ENCODE measurements at regions not wholly inside any gene's neighbourhood (a gene's known extent, or its start where the extent isn't known, plus 50 kb on each side); places are given as distances from the start of the nearest gene placed in this dataset.

- Histone ChIP-seq H3K4me3 (replicated peaks; ENCODE audit: insufficient read depth, low read length) (no peak overlapping the region), H3K27ac (replicated peaks) (no peak overlapping the region), H3K27me3 (ENCODE audit: insufficient read depth, poor library complexity, severe bottlenecking) (no peaks in the 10 kb centered on the region)
- TF ChIP-seq CTCF (IDR thresholded peaks at IDR 0.05; ENCODE audit: insufficient read depth, low read length) (no peak), REST (IDR thresholded peaks at IDR 0.05; ENCODE audit: insufficient replicate concordance, low read depth) (no peak), POLR2AphosphoS5 (IDR thresholded peaks at IDR 0.05; ENCODE audit: low read depth) (no peak), GABPA (IDR thresholded peaks at IDR 0.05; ENCODE audit: low read depth) (no peak)
- no peak for DNase-seq (ENCODE audit: low read depth in 1 of 2, low spot score in 1 of 2)
These were observed 231.3 kb downstream of the ANAPC1 start for GRCh38 chr2:111652681-111653080.

GRCh38 chr2:111653103-111653624 lies 230.8 kb downstream of the ANAPC1 start:
- TF ChIP-seq SPI1 (IDR thresholded peaks at IDR 0.05; ENCODE audit: borderline replicate concordance, low read depth) = no peak
- no peak for TF ChIP-seq CTCF (IDR thresholded peaks at IDR 0.05; ENCODE audit: insufficient read depth, low read length)
- TF ChIP-seq GABPA (IDR thresholded peaks at IDR 0.05; ENCODE audit: low read depth) = no peak
- TF ChIP-seq REST (IDR thresholded peaks at IDR 0.05; ENCODE audit: insufficient replicate concordance, low read depth) = no peak
- TF ChIP-seq POLR2AphosphoS5 (IDR thresholded peaks at IDR 0.05; ENCODE audit: low read depth) = no peak
- no peak for DNase-seq (ENCODE audit: low read depth in 1 of 2, low spot score in 1 of 2)
- Histone ChIP-seq H3K27me3 (ENCODE audit: insufficient read depth, poor library complexity, severe bottlenecking) (no peaks in the 10 kb centered on the region), H3K27ac (replicated peaks) (no peak overlapping the region), H3K4me3 (replicated peaks; ENCODE audit: insufficient read depth, low read length) (no peak overlapping the region)

GRCh38 chr2:111653913-111654312 lies 230.1 kb downstream of the ANAPC1 start:
- Histone ChIP-seq H3K27ac (replicated peaks) (no peak overlapping the region), H3K27me3 (ENCODE audit: insufficient read depth, poor library complexity, severe bottlenecking) (no peaks in the 10 kb centered on the region), H3K4me3 (replicated peaks; ENCODE audit: insufficient read depth, low read length) (no peak overlapping the region)
- no peak for DNase-seq (ENCODE audit: low read depth in 1 of 2, low spot score in 1 of 2)
- TF ChIP-seq REST (IDR thresholded peaks at IDR 0.05; ENCODE audit: insufficient replicate concordance, low read depth) (no peak), POLR2AphosphoS5 (IDR thresholded peaks at IDR 0.05; ENCODE audit: low read depth) (no peak), GABPA (IDR thresholded peaks at IDR 0.05; ENCODE audit: low read depth) (no peak), CTCF (IDR thresholded peaks at IDR 0.05; ENCODE audit: insufficient read depth, low read length) (no peak), SPI1 (IDR thresholded peaks at IDR 0.05; ENCODE audit: borderline replicate concordance, low read depth) (no peak)
